NCI-H345 treated with DMSO at 0.1 percent for 48 hours (cell line): ENCODE measurements at regions not wholly inside any gene's neighbourhood (a gene's known extent, or its start where the extent isn't known, plus 50 kb on each side); places are given as distances from the start of the nearest gene placed in this dataset.
A peak's percentile ranks its signal among the peaks of the same experiment; 100 is the strongest.

Experiments
- DNase-seq: peaks from one replicate; lab custom pipeline; 2025; ENCODE audit not compliant: unreplicated experiment; lab: John Stamatoyannopoulos, UW

- no peak for DNase-seq
Measured at GRCh38 chr5:67530609-67531255, 334.1 kb upstream of the CD180 start.

DNA sequence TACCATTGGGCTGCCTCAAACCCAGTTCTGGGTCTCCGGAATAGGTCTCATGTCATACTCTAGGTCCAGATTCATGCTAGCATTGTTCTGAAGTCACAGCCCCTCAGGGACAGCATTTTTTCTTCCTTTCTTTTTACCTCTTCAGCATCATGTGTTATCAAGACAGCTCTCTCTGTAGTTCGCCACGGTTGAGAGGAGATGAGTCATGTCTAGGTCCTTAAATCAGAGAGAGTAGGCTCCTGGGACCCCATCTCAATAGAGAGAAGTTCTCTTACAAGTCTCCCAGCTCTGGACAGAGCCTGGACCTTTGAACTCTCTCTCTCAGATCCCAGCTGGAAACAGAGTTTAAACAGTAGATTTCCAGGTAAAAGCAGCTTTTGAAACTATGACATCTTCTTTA lies 332.4 kb upstream of the CD180 start:
- no peak for DNase-seq

DNA sequence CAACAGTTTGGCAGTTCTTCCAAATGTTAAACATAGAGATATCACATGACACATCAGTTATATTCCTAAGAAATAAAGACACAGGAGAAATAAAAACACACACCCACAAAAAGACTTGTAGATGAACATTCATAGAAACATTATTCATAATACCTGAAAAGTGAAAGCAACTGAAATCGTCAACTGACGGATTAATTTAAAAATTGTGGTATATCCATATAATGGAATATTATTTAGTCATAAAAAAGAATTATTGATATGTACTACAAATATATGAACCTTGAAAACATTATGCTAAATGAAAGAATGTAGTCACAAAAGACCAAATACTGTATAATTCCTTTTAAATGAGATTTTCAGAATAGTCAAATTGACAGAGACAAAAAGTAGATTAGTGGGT lies 330.2 kb upstream of the CD180 start:
- DNase-seq, result no peak

DNA sequence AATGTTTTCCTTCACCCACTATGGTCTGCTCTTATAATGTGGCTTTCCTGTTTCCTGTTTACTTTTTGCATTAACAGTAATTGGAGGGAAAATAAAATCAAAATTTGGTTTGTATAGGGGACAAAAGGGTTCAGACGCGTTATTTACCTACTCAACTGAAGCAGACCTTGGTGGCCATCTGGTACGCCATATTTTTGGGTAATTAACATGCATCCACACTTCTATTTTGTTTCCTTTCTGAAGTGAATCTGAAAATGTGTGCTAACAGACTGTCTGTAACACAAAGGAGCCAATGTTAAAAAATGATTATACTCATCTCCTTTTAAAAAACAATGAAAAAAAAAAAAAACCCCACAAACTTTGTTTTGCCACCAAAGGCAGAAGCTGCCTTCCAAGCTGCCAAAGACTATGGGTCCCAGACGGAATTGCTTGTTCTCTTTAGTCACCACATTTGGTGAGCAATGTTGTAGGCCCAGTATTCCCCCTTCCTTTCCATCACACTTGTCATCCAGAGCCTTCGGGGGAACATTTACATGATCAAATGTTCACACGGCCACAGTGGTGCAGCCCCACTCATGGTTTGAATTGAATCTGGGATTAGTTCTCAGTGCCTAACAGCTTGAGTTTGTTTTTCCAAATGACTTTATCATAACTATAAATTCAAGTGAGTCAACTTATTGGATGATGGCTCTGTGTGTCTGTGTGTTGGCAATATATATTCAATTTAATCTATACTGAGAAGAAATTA lies 323.7 kb upstream of the CD180 start:
- no peak for DNase-seq

GRCh38 chr5:67518227-67518626 lies 321.6 kb upstream of the CD180 start:
- DNase-seq, result no peak

- no peak for DNase-seq
Measured at GRCh38 chr5:67516948-67517565, 320.5 kb upstream of the CD180 start.

- no peak for DNase-seq
Measured at GRCh38 chr5:67515762-67516161, 319.2 kb upstream of the CD180 start.

GRCh38 chr5:67515020-67515689 lies 318.6 kb upstream of the CD180 start:
- no peak for DNase-seq

DNA sequence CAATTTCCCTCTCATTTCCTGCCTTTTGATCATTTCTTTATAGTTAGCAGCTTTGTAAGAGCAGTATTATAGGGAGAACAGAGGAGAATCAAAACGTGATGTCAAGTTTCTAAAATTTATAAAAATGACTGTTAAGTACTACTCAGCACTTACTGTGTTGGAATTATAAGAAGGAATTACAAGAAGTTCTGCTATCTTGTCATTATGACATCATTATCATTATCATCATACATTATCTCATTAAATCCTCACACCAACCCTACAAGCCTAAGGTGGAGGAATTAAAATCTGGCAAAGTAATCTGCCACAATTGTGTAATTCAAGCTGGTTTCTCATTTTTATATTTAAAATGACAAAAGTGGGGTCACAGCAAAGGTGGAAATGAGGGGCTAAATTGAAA lies 316.2 kb upstream of the CD180 start:
- no peak for DNase-seq

DNA sequence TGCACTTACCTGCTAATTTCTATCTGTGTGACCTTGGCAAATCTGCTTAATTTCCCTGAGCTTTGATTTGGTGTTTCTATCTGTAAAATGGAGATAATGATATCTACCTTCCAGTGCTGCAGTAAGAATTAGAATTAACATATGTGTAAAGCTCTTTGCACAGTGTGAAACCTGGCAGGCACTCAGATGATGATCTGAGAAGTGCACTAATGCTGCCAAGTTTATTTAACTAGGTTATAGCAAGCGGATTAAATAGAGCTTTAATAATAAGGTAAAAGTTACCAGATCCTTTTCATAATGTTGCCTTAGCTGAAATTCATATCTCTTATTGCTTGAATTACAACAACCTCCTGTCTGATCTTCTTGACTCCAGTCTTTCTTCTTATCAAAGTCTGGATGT lies 315.3 kb upstream of the CD180 start:
- no peak for DNase-seq

- DNase-seq, result no peak
Measured at GRCh38 chr5:67510204-67510603, 313.6 kb upstream of the CD180 start.

DNA sequence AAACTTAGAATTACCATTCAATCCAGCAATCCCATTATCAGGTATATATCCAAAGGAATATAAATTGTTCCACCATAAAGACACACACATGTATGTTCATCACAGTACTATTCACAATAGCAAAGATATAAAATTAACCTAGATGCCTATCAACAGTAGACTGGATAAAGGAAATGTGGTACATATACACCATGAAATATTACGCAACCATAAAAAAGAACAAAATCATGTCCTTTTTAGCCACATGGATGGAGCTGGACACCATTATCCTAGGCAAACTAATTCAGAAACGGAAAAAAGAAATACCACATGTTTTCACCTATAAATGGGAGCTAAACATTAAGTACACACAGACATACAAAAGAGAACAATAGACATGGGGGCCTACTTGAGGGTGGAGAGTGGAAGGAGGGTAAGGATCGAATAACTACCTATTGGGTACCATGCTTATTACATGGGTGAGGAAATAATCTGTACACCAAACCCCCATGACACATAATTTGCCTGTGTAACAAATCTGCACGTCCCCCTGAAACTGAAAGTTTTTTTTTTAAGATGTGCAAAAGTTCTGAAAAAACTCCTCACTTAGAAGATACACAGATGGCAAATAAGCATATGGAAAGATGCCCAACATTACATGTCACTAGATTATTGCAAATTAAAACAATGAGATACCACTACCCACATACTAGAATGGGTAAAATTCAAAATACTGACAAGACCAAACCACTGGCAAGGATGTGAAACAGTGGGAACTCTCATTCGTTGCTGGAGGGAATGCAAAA lies 313.0 kb upstream of the CD180 start:
- no peak for DNase-seq

GRCh38 chr5:67506241-67506640 lies 309.6 kb upstream of the CD180 start:
- no peak for DNase-seq

GRCh38 chr5:67502951-67503350 lies 306.4 kb upstream of the CD180 start:
- DNase-seq, result no peak

DNA sequence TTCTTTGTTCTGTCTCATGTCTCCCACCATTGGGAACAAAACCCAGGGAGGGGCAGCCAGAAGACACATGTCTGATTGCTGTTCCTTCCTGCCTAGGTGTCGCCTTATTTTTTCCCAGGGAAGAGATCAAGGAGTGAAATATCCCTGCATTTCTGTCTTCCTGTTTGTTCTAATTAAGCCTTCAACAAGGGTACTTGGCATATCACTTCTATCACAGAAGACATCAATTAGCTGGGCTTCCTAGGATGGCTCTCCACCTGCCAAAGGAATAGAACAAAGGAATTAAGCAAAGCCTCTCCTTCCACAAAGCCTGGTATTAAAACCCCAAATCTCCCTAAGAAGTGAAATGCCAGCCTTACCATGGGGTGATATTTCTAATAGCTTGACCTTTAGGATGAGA lies 299.5 kb upstream of the CD180 start:
- no peak for DNase-seq

GRCh38 chr5:67495072-67495471 lies 298.5 kb upstream of the CD180 start:
- no peak for DNase-seq

GRCh38 chr5:67494186-67494855 lies 297.7 kb upstream of the CD180 start:
- DNase-seq, result peak; percentile 70

DNA sequence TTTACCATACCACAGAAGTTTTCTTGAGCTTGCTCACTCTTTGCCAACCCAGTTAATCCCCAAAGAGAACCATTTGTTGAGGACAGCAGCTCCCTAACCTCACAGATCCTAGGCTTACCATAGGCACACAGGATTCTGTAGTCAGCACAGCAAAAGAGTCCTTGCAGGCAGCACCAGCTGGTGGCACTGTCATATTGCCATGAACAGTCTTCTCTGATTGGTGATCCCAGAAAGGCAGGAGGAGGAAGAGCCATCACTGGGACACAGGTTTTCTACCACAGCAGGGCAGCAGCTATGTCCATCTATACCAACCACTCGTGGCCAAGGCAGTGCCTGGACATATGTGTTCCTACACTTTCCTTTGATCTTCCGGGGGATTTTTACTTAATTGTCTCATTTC lies 297.1 kb upstream of the CD180 start:
- no peak for DNase-seq

GRCh38 chr5:67490543-67491321 lies 294.1 kb upstream of the CD180 start:
- DNase-seq, result no peak

GRCh38 chr5:67488885-67489284 lies 292.3 kb upstream of the CD180 start:
- DNase-seq, result no peak
